ENCODE measurements at regions not wholly inside any gene's neighbourhood (a gene's known extent, or its start where the extent isn't known, plus 50 kb on each side); places are given as distances from the start of the nearest gene placed in this dataset.

GRCh38 chr14:101374373-101375338 is 186.6 kb upstream of the DIO3 start:
- TF ChIP-seq, protein P1, sequence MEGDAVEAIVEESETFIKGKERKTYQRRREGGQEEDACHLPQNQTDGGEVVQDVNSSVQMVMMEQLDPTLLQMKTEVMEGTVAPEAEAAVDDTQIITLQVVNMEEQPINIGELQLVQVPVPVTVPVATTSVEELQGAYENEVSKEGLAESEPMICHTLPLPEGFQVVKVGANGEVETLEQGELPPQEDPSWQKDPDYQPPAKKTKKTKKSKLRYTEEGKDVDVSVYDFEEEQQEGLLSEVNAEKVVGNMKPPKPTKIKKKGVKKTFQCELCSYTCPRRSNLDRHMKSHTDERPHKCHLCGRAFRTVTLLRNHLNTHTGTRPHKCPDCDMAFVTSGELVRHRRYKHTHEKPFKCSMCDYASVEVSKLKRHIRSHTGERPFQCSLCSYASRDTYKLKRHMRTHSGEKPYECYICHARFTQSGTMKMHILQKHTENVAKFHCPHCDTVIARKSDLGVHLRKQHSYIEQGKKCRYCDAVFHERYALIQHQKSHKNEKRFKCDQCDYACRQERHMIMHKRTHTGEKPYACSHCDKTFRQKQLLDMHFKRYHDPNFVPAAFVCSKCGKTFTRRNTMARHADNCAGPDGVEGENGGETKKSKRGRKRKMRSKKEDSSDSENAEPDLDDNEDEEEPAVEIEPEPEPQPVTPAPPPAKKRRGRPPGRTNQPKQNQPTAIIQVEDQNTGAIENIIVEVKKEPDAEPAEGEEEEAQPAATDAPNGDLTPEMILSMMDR (conservative IDR thresholded peaks at IDR 0.05), result no peak
- TF ChIP-seq ZFX (IDR thresholded peaks at IDR 0.05), result no peak
